A673 (cell line): ENCODE measurements at regions not wholly inside any gene's neighbourhood (a gene's known extent, or its start where the extent isn't known, plus 50 kb on each side); places are given as distances from the start of the nearest gene placed in this dataset.

ENCODE experiments used
- CTCF ChIP-seq: fragments of 300-800, 200-600 bp; sonication (generic); conservative IDR thresholded peaks from 2 replicates; pipeline ENCODE4 v1.5.1; 2017; ENCODE audit warnings: low read depth, mild to moderate bottlenecking, antibody characterized with exemption, low read length, moderate library complexity, mixed read lengths
- EZH2 ChIP-seq: fragments of 200-600 bp; sonication (generic); IDR thresholded peaks from 2 replicates; pipeline ENCODE4 v1.6.1; 2017; ENCODE audit warnings: borderline replicate concordance, low read depth, mild to moderate bottlenecking, mixed read lengths, antibody characterized with exemption, low read length; ENCODE audit not compliant: poor library complexity, severe bottlenecking

DNA sequence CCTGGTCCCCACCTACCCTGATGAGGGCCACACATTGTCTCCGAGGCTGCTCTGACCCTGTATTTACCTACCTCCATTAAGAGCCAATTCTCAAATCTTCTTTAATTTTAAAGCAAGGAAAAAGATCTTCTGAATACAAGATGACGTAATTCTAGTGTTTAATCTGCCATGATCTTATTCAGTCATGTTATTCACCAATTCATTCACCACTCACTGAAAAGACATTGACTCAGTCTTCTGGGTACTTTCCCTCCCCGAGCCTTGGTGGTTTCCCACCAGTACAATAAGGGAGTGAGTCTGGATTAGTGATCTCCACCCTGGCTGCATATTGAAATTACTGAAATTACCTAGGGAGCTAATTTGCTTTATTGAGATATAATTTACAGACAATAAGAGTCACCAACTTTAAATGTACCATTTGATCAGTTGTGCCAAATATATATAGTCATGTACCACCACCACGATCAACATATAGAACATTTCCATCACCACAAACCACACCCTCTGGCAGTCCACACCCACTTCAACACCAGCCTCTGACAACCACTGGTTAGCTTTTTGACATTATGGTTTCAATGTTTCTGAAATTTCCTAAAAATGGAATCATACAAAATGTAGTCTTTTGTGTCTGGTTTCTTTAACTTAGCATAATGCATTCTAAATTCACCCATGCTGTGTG, 117.5 kb upstream of the UNC5B start:
- TF ChIP-seq CTCF (no peak), EZH2 (no peak)
